Prostate gland (tissue), 2 donors: ENCODE measurements at regions not wholly inside any gene's neighbourhood (a gene's known extent, or its start where the extent isn't known, plus 50 kb on each side); places are given as distances from the start of the nearest gene placed in this dataset.

Experiments used
- DNase-seq: peaks from one replicate; pipeline ENCODE4 v3.0.0-alpha.2; 2019; ENCODE audit warnings: low spot score
- H3K27ac ChIP-seq, 2 donors: fragments of 200-600 bp; sonication (generic); 2 replicates each; pipeline ENCODE4 v1.5.1; 2017 to 2019
- H3K27me3 ChIP-seq: fragments of 200-600 bp; sonication (generic); replicated peaks from 2 replicates; pipeline ENCODE4 v1.5.1; 2019; ENCODE audit not compliant: insufficient read depth
- H3K36me3 ChIP-seq, 2 donors: fragments of 200-600 bp; sonication (generic); 1 replicate in 1 of 2; 2 replicates in 1 of 2; pipeline versions ENCODE4 v1.5.1 to v1.8.1; 2017 to 2019
- H3K4me1 ChIP-seq: fragments of 200-600 bp; sonication (generic); replicated peaks from 2 replicates; pipeline ENCODE4 v1.5.1; 2019
- H3K4me3 ChIP-seq, 2 donors: fragments of 200-600 bp; sonication (generic); 2 replicates each; pipeline ENCODE4 v1.5.1; 2017 to 2019
- H3K9me3 ChIP-seq: fragments of 200-600 bp; sonication (generic); 2 replicates; pipeline ENCODE4 v1.5.1; 2017
- CTCF ChIP-seq, 4 experiments: fragments of 200-600 bp in 2 of 4; fragments of 450-650 bp in 2 of 4; sonication (generic) in 2 of 4; IDR thresholded peaks; 1 replicate in 3 of 4; 2 replicates in 1 of 4; pipeline ENCODE4 v1.5.1; 2016 to 2019; ENCODE audit warnings: antibody characterized with exemption in 4 of 4, mild to moderate bottlenecking in 2 of 4, moderate library complexity in 2 of 4
- POLR2A ChIP-seq: fragments of 450-650 bp; IDR thresholded peaks from one replicate; pipeline ENCODE4 v1.6.1; 2016; ENCODE audit warnings: antibody characterized with exemption, mild to moderate bottlenecking
- POLR2AphosphoS5 ChIP-seq: sonication (generic); formaldehyde crosslinking; IDR thresholded peaks from one replicate; pipeline ENCODE4 v1.6.1; 2017; ENCODE audit warnings: antibody characterized with exemption
- WGBS: methylation state at CpG from one replicate; pipeline ENCODE4 v1.1.5; 2018; 5-methylcytosine and 5-hydroxymethylcytosine counted together
- intact Hi-C: fragments of 100-400 bp; cut with DNase I; formaldehyde crosslinking; loops from one replicate; pipeline ENCODE4 v1.14.2; 2022

- no peaks in the 10 kb centered on the region for H3K9me3 ChIP-seq
- peaks cover 4% of the 10 kb centered on the region for H3K4me1 ChIP-seq
- WGBS: 76% methylated on average over 7 of the region's 7 CpGs
- no peak overlapping the region for H3K4me3 ChIP-seq
- TF ChIP-seq CTCF (IDR thresholded peaks at IDR 0.05) (no peak), POLR2A (no peak), POLR2AphosphoS5 (no peak)
- H3K36me3 ChIP-seq: no peaks in the 10 kb centered on the region
- peak overlapping the region in 1 of 2 donors; percentile 35 for H3K27ac ChIP-seq
- DNase-seq: no peak
- intact Hi-C loops: loop anchor here (5.0 kb wide), 1 partner anchor 93 kb away; no protein-coding TSS in a partner anchor
- no peaks in the 10 kb centered on the region for H3K27me3 ChIP-seq
Measured at GRCh38 chr10:61830072-61830845, 71.2 kb upstream of the ARID5B start.

- H3K9me3 ChIP-seq: no peaks in the 10 kb centered on the region
- intact Hi-C loops: loop anchor here (5.0 kb wide), 1 partner anchor 94 kb away; no protein-coding TSS in a partner anchor
- no peaks in the 10 kb centered on the region for H3K27me3 ChIP-seq
- no peak overlapping the region for H3K4me3 ChIP-seq
- no peaks in the 10 kb centered on the region for H3K36me3 ChIP-seq
- peak overlapping the region in 1 of 2 donors; percentile 35 for H3K27ac ChIP-seq
- no peak for TF ChIP-seq POLR2AphosphoS5
- no peak for TF ChIP-seq CTCF (IDR thresholded peaks at IDR 0.05)
- no peak for TF ChIP-seq POLR2A
- 89% methylated on average over 7 of the region's 7 CpGs for WGBS
- H3K4me1 ChIP-seq: peaks cover 6% of the 10 kb centered on the region
- no peak for DNase-seq
Measured at GRCh38 chr10:61830846-61831273, 70.6 kb upstream of the ARID5B start.

GRCh38 chr10:61832866-61833481, 68.5 kb upstream of the ARID5B start:
- no peaks in the 10 kb centered on the region for H3K27me3 ChIP-seq
- WGBS: 23% methylated on average over 3 of the region's 3 CpGs
- peak; percentile 47 for DNase-seq
- H3K9me3 ChIP-seq: no peaks in the 10 kb centered on the region
- no peak overlapping the region for H3K4me3 ChIP-seq
- intact Hi-C loops: loop anchor here (5.0 kb wide), 1 partner anchor 96 kb away; no protein-coding TSS in a partner anchor
- H3K36me3 ChIP-seq: no peaks in the 10 kb centered on the region
- no peak for TF ChIP-seq CTCF (IDR thresholded peaks at IDR 0.05)
- peak; percentile 71 for TF ChIP-seq POLR2AphosphoS5
- no peak for TF ChIP-seq POLR2A
- H3K27ac ChIP-seq: peak overlapping the region in 1 of 2 donors; percentile 50
- H3K4me1 ChIP-seq: peaks cover 13% of the 10 kb centered on the region

GRCh38 chr10:61834519-61834918, 67.0 kb upstream of the ARID5B start:
- WGBS: 37% methylated on average over 1 of the region's 1 CpG
- no peak overlapping the region for H3K4me3 ChIP-seq
- intact Hi-C loops: loop anchor here (5.0 kb wide), 1 partner anchor 97 kb away; no protein-coding TSS in a partner anchor
- peaks cover 13% of the 10 kb centered on the region for H3K4me1 ChIP-seq
- DNase-seq: no peak
- H3K27ac ChIP-seq: peak overlapping the region; percentile 65 to 78
- H3K36me3 ChIP-seq: no peaks in the 10 kb centered on the region
- no peaks in the 10 kb centered on the region for H3K27me3 ChIP-seq
- no peaks in the 10 kb centered on the region for H3K9me3 ChIP-seq
- TF ChIP-seq POLR2A: no peak
- no peak for TF ChIP-seq POLR2AphosphoS5
- TF ChIP-seq CTCF (IDR thresholded peaks at IDR 0.05): no peak
